OCI-LY7 (cell line): ENCODE measurements at regions not wholly inside any gene's neighbourhood (a gene's known extent, or its start where the extent isn't known, plus 50 kb on each side); places are given as distances from the start of the nearest gene placed in this dataset.

Experiments used
- BruUV-seq: library from RNA; stranded (reverse); fragments of 400-500 nt; replicated peaks from 2 replicates; lab custom pipeline; 2021; lab: Mats Ljungman, UMichigan
- CTCF ChIA-PET: fragments of 300-600 bp; sonication (Branson Sonifier 250); formaldehyde crosslinking; loops from one replicate; lab custom pipeline; 2022; ENCODE audit warnings: antibody characterized with exemption; ENCODE audit not compliant: unreplicated experiment; lab: Charles Lee
- POLR2A ChIA-PET: fragments of 300-600 bp; sonication (Branson Sonifier 250); formaldehyde crosslinking; loops from one replicate; lab custom pipeline; 2022; ENCODE audit warnings: antibody characterized with exemption; lab: Charles Lee
- DNase-seq: peaks from one replicate; pipeline ENCODE4 v3.0.0-alpha.2; 2015; ENCODE audit warnings: low spot score
- H2AFZ ChIP-seq: fragments of 200-600 bp; sonication (generic), shearing (Covaris generic); 2 replicates; pipeline ENCODE4 v1.6.1; 2014; ENCODE audit warnings: mild to moderate bottlenecking, antibody characterized with exemption, low read length, moderate library complexity
- H3K27ac ChIP-seq: fragments of 200-600 bp; sonication (generic); 2 replicates; pipeline ENCODE4 v1.5.1; 2014; ENCODE audit warnings: mixed run types, low read depth, mild to moderate bottlenecking, moderate library complexity, low read length, inconsistent platforms; ENCODE audit not compliant: poor library complexity, severe bottlenecking
- H3K36me3 ChIP-seq: fragments of 200-600 bp; sonication (generic); 2 replicates; pipeline ENCODE4 v1.6.1; 2014; ENCODE audit warnings: mild to moderate bottlenecking, antibody characterized with exemption, low read length, moderate library complexity, mixed read lengths; ENCODE audit not compliant: insufficient read depth
- H3K4me1 ChIP-seq: fragments of 200-600 bp; sonication (generic); 2 replicates; pipeline ENCODE4 v1.5.1; 2014; ENCODE audit warnings: mild to moderate bottlenecking, low read length; ENCODE audit not compliant: insufficient read depth, poor library complexity, severe bottlenecking
- H3K4me2 ChIP-seq: fragments of 200-600 bp; sonication (generic); 2 replicates; pipeline ENCODE4 v1.6.1; 2014; ENCODE audit warnings: mild to moderate bottlenecking, low read length
- H3K4me3 ChIP-seq: fragments of 200-600 bp; sonication (generic); 2 replicates; pipeline ENCODE4 v1.5.1; 2014; ENCODE audit warnings: mild to moderate bottlenecking, low read depth, low read length; ENCODE audit not compliant: poor library complexity, severe bottlenecking
- H3K79me2 ChIP-seq: fragments of 200-600 bp; sonication (generic); 2 replicates; pipeline ENCODE4 v1.6.1; 2016; ENCODE audit warnings: low read depth, mild to moderate bottlenecking, low read length, moderate library complexity, mixed read lengths; ENCODE audit not compliant: insufficient read depth
- H3K9me2 ChIP-seq: fragments of 200-600 bp; sonication (generic); 2 replicates; pipeline ENCODE4 v1.6.1; 2016; ENCODE audit warnings: mild to moderate bottlenecking, low read length, mixed read lengths; ENCODE audit not compliant: insufficient read depth
- H3K9me3 ChIP-seq: fragments of 200-600 bp; sonication (generic); 2 replicates; pipeline ENCODE4 v1.6.1; 2014; ENCODE audit warnings: mild to moderate bottlenecking, mixed run types, low read length, mixed read lengths
- H4K20me1 ChIP-seq: fragments of 200-600 bp; sonication (generic); 2 replicates; pipeline ENCODE4 v1.6.1; 2014; ENCODE audit warnings: mild to moderate bottlenecking, antibody characterized with exemption, low read length, moderate library complexity, mixed read lengths; ENCODE audit not compliant: insufficient read depth
- EZH2phosphoT487 ChIP-seq: fragments of 200-600 bp; sonication (generic); IDR thresholded peaks from 2 replicates; pipeline ENCODE4 v1.6.1; 2018; ENCODE audit warnings: low read depth, borderline replicate concordance, mild to moderate bottlenecking, mixed run types, antibody characterized with exemption, low read length, moderate library complexity, mixed read lengths
- intact Hi-C: fragments of 100-400 bp; cut with micrococcal nuclease; formaldehyde crosslinking; loops from one replicate; pipeline ENCODE4 v1.10.0; 2022; ENCODE audit not compliant: unreplicated experiment
- TF ChIP-seq, protein P1 (sequence below): fragments of 200-600 bp; sonication (generic); conservative IDR thresholded peaks from 2 replicates; pipeline ENCODE4 v1.5.1; 2014; ENCODE audit warnings: mild to moderate bottlenecking, antibody characterized with exemption, low read length, moderate library complexity, mixed read lengths

DNA sequence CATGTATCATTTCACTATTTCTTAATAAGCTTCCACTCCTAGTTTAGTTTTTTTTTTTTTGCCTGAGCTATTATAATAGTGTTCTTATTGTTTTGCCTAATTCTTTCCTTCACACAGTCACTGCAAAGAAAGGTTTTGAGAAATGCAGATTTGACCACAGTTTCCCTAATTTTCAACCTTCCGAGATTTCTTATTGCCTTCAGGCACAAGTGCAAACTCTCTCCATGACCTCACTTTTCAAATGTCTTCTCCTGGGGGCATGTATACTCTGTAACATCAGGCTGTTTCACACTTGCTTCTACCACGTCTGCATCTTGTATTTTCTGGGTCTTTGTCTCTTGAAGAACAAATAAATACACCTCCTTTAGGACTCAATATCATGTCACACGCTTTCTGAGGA lies 339.0 kb upstream of the CITED2 start:
- intact Hi-C loops: no loop called here
- ChIA-PET POLR2A (no interaction called here), CTCF (no interaction called here)
- H3K9me2 ChIP-seq: no peaks in the 10 kb centered on the region
- no peak overlapping the region for H3K27ac ChIP-seq
- DNase-seq: no peak
- no peaks in the 10 kb centered on the region for H3K9me3 ChIP-seq
- TF ChIP-seq, protein P1, sequence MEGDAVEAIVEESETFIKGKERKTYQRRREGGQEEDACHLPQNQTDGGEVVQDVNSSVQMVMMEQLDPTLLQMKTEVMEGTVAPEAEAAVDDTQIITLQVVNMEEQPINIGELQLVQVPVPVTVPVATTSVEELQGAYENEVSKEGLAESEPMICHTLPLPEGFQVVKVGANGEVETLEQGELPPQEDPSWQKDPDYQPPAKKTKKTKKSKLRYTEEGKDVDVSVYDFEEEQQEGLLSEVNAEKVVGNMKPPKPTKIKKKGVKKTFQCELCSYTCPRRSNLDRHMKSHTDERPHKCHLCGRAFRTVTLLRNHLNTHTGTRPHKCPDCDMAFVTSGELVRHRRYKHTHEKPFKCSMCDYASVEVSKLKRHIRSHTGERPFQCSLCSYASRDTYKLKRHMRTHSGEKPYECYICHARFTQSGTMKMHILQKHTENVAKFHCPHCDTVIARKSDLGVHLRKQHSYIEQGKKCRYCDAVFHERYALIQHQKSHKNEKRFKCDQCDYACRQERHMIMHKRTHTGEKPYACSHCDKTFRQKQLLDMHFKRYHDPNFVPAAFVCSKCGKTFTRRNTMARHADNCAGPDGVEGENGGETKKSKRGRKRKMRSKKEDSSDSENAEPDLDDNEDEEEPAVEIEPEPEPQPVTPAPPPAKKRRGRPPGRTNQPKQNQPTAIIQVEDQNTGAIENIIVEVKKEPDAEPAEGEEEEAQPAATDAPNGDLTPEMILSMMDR: no peak
- no peak for TF ChIP-seq EZH2phosphoT487
- no peak overlapping the region for H2AFZ ChIP-seq
- no TSS peak for BruUV-seq
- H3K4me3 ChIP-seq: no peak overlapping the region
- H3K79me2 ChIP-seq: no peaks in the 10 kb centered on the region
- H3K4me1 ChIP-seq: no peaks in the 10 kb centered on the region
- no peaks in the 10 kb centered on the region for H3K36me3 ChIP-seq
- H3K4me2 ChIP-seq: no peak overlapping the region
- H4K20me1 ChIP-seq: no peaks in the 10 kb centered on the region

DNA sequence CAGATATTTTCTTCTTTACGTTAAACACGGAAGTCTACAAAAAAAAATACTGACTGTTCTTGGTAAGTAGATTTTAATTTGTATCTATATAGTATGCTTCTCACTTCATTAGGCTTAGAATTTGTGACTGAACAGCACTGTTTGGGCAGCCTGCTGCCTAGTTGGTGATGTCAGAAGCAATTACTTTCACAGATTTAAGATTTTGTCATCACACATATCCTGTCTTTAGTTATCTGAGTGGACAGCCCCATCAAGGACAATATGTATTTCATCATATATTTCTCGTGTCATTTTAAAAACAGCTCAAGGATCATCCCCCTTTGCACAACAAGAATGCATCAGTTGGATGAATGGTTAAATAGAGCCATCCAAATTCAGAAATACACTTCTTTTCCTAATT lies 338.4 kb upstream of the CITED2 start:
- Histone ChIP-seq H3K9me3 (no peaks in the 10 kb centered on the region), H3K9me2 (no peaks in the 10 kb centered on the region), H4K20me1 (no peaks in the 10 kb centered on the region), H2AFZ (no peak overlapping the region), H3K36me3 (no peaks in the 10 kb centered on the region), H3K4me3 (no peak overlapping the region), H3K4me1 (no peaks in the 10 kb centered on the region), H3K4me2 (no peak overlapping the region), H3K79me2 (no peaks in the 10 kb centered on the region), H3K27ac (no peak overlapping the region)
- no TSS peak for BruUV-seq
- TF ChIP-seq EZH2phosphoT487: no peak
- TF ChIP-seq, protein P1: no peak
- intact Hi-C loops: no loop called here
- DNase-seq: no peak
- CTCF ChIA-PET: no interaction called here
- POLR2A ChIA-PET: no interaction called here

DNA sequence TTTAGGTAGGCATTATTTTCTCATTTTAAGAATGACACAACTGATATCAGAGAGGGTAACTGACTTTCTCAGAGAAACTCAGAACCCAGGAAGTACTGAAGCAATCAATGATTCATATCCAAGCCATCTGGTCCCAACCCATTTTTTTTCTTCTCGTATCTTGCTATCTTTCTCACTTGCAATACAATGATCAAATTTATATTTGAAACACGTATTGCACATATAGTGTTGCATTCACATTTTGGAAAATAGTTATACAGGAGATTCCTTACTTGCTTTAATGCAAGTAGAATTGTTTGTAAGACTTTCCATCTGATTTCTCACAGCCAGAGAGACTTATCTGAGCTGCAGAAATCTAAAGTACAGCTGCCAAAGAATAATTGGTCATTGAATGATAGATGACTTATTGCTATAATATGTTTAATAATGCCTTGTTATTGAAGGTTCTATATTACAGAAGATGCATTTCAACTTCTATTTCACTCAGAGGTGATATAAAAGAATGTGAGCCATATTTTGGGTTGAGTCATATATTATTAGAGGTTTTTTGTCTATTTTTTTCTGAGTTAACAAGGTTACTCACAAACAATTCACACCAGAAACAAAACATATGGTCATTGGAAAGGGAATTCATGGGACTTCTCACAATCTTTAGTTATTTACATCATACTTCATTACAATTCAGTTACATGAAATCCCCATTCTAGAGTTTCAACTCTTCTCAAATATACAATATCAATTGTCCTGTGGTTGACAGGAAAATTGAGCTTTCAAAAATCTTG lies 337.5 kb upstream of the CITED2 start:
- Histone ChIP-seq H3K79me2 (no peaks in the 10 kb centered on the region), H4K20me1 (no peaks in the 10 kb centered on the region), H3K27ac (no peak overlapping the region), H3K9me3 (no peaks in the 10 kb centered on the region), H2AFZ (no peak overlapping the region), H3K4me1 (no peaks in the 10 kb centered on the region), H3K9me2 (no peaks in the 10 kb centered on the region), H3K36me3 (no peaks in the 10 kb centered on the region), H3K4me3 (no peak overlapping the region), H3K4me2 (no peak overlapping the region)
- ChIA-PET POLR2A (interaction anchor here (1.3 kb wide), 1 partner anchor 13 kb away, joined by 6 read pairs; no protein-coding TSS in a partner anchor), CTCF (no interaction called here)
- TF ChIP-seq, protein P1: no peak
- TF ChIP-seq EZH2phosphoT487: no peak
- no TSS peak for BruUV-seq
- DNase-seq: no peak
- intact Hi-C loops: no loop called here
